Gastroesophageal sphincter (tissue), 4 donors: ENCODE measurements at regions not wholly inside any gene's neighbourhood (a gene's known extent, or its start where the extent isn't known, plus 50 kb on each side); places are given as distances from the start of the nearest gene placed in this dataset.

Source experiments
- ATAC-seq: fragments of 150-250 bp; one replicate; pipeline ENCODE4 v1.9.1; 2016; ENCODE audit warnings: mild to moderate bottlenecking, moderate library complexity
- H3K27ac ChIP-seq, 4 donors: fragments of 200-600 bp; sonication (generic) in 3 of 4; 1 replicate in 3 of 4; 2 replicates in 1 of 4; pipeline ENCODE4 v1.5.1; 2016 to 2019
- H3K27me3 ChIP-seq: fragments of 200-600 bp; sonication (generic); one replicate; pipeline ENCODE4 v1.5.1; 2019
- H3K36me3 ChIP-seq, 2 donors: fragments of 200-600 bp; sonication (generic); one replicate each; pipeline ENCODE4 v1.5.1; 2019; ENCODE audit warnings: control low read depth in 1 of 2
- H3K4me1 ChIP-seq, 3 donors: fragments of 200-600 bp; sonication (generic); 1 replicate in 2 of 3; 2 replicates in 1 of 3; pipeline ENCODE4 v1.5.1; 2016 to 2019; ENCODE audit warnings: control low read depth in 2 of 3
- H3K4me3 ChIP-seq, 2 donors: fragments of 200-600 bp; sonication (generic); one replicate each; pipeline ENCODE4 v1.5.1; 2019; ENCODE audit warnings: mild to moderate bottlenecking in 1 of 2, moderate library complexity in 1 of 2
- H3K9me3 ChIP-seq, 3 donors: fragments of 200-600 bp; sonication (generic); one replicate each; pipeline ENCODE4 v1.5.1; 2017 to 2019; ENCODE audit warnings: control low read depth in 2 of 3
- CTCF ChIP-seq, 4 experiments: fragments of 200-600 bp in 2 of 4; fragments of 450-650 bp in 2 of 4; sonication (generic) in 1 of 4; IDR thresholded peaks; one replicate each; pipeline ENCODE4 v1.5.1; 2017 to 2019; ENCODE audit warnings: antibody characterized with exemption in 4 of 4, mild to moderate bottlenecking in 2 of 4, moderate library complexity in 2 of 4
- EP300 ChIP-seq: sonication (generic); formaldehyde crosslinking; IDR thresholded peaks from one replicate; pipeline ENCODE4 v1.6.1; 2017; ENCODE audit warnings: antibody characterized with exemption, mild to moderate bottlenecking
- POLR2A ChIP-seq, 2 donors: fragments of 450-650 bp; IDR thresholded peaks; one replicate each; pipeline ENCODE4 v1.6.1; 2017; ENCODE audit warnings: antibody characterized with exemption in 2 of 2, mild to moderate bottlenecking in 2 of 2, moderate library complexity in 1 of 2
- POLR2AphosphoS5 ChIP-seq: sonication (generic); formaldehyde crosslinking; IDR thresholded peaks from one replicate; pipeline ENCODE4 v1.6.1; 2017; ENCODE audit warnings: antibody characterized with exemption
- WGBS, 2 donors: methylation state at CpG; one replicate each; pipeline ENCODE4 v1.1.5; 2018; ENCODE audit warnings: low coverage in 1 of 2; 5-methylcytosine and 5-hydroxymethylcytosine counted together

DNA sequence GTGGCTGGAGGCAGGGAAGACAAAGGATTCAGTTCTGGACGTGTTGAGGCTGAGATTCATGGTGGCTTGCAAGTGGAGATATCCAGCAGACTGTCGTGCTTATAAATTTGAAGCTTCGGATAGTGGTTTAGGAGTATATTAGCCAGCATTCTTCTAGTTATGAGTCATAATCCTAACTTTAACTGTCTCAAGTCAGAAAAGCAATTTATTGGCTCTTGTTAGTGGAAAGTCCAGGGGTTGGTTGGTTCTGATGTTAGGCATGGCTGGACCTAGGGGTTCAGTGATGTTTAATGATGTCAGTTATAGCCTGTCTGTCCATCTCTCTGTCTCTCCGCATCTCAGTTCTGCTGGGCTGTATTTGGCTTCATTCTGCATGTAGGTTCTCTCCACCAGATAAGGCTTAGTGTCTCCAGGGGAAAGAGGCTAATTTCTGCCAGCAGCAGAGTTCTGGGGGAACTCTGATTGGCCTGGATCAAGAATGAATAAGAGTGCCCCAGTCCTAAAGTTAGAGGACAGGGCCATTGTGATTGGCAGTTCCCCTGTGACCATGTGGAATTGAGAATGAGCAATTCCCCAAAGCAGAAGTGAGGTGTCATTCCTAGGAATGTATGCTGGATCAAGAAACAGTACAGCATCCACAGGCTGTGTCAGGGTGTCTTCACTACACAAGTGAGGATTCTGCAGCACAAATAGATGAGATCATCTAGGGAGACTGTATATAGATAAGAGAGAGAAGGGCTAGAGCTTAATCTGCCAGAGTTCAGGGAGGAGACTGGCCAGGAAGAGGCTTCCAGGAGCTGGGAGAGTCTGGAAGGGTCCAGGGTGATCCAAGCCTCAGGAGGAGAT, 72.9 kb upstream of the SHB start:
- Histone ChIP-seq H3K27ac (no peak overlapping the region), H3K27me3 (peaks cover 35% of the 10 kb centered on the region), H3K9me3 (no peaks in the 10 kb centered on the region), H3K36me3 (no peaks in the 10 kb centered on the region), H3K4me3 (no peak overlapping the region), H3K4me1 (peaks cover 0 to 10% (median 7%) of the 10 kb centered on the region in 3 donors)
- 9 to 41% methylated on average over 3 to 4 of the region's 4 CpGs for WGBS, 2 donors
- no peak for ATAC-seq
- no peak for TF ChIP-seq POLR2A (IDR thresholded peaks at IDR 0.05)
- no peak for TF ChIP-seq CTCF (IDR thresholded peaks at IDR 0.05)
- no peak for TF ChIP-seq EP300
- TF ChIP-seq POLR2AphosphoS5: no peak

GRCh38 chr9:38138276-38138675, 69.2 kb upstream of the SHB start:
- Histone ChIP-seq H3K9me3 (no peaks in the 10 kb centered on the region), H3K27me3 (peaks cover 38% of the 10 kb centered on the region), H3K36me3 (no peaks in the 10 kb centered on the region), H3K4me3 (no peak overlapping the region), H3K4me1 (peaks cover 0 to 10% (median 7%) of the 10 kb centered on the region in 3 donors), H3K27ac (no peak overlapping the region)
- WGBS, 2 donors: 73 to 92% methylated on average over 2 to 4 of the region's 4 CpGs
- no peak for TF ChIP-seq POLR2A (IDR thresholded peaks at IDR 0.05)
- no peak for TF ChIP-seq POLR2AphosphoS5
- no peak for TF ChIP-seq EP300
- TF ChIP-seq CTCF (IDR thresholded peaks at IDR 0.05): no peak
- no peak for ATAC-seq

- H3K27ac ChIP-seq: no peak overlapping the region
- no peak for ATAC-seq
- WGBS, 2 donors: 80 to 100% methylated on average over 1 of the region's 5 CpGs
Observed at GRCh38 chr9:38137342-38137741, 68.3 kb upstream of the SHB start.

GRCh38 chr9:38136386-38136785, 67.4 kb upstream of the SHB start:
- TF ChIP-seq EP300 (no peak), POLR2AphosphoS5 (no peak), CTCF (IDR thresholded peaks at IDR 0.05) (no peak), POLR2A (IDR thresholded peaks at IDR 0.05) (no peak)
- Histone ChIP-seq H3K36me3 (no peaks in the 10 kb centered on the region), H3K9me3 (no peaks in the 10 kb centered on the region), H3K27me3 (peaks cover 38% of the 10 kb centered on the region), H3K4me1 (peaks cover 0 to 1% (median under 1%) of the 10 kb centered on the region in 3 donors), H3K27ac (no peak overlapping the region), H3K4me3 (no peak overlapping the region)
- ATAC-seq: no peak
- WGBS, 2 donors: no CpG with 5 or more reads among the region's 2 CpGs

More at GRCh38 chr9:38137342-38137741, 68.3 kb upstream of the SHB start:
- Histone ChIP-seq H3K36me3 (no peaks in the 10 kb centered on the region), H3K4me1 (peaks cover 0 to 10% (median 7%) of the 10 kb centered on the region in 3 donors), H3K9me3 (no peaks in the 10 kb centered on the region), H3K4me3 (no peak overlapping the region), H3K27me3 (peaks cover 38% of the 10 kb centered on the region)
- TF ChIP-seq POLR2A (IDR thresholded peaks at IDR 0.05): no peak
- no peak for TF ChIP-seq EP300
- TF ChIP-seq CTCF (IDR thresholded peaks at IDR 0.05): no peak
- no peak for TF ChIP-seq POLR2AphosphoS5
